IMR-90 (cell line): ENCODE measurements at regions not wholly inside any gene's neighbourhood (a gene's known extent, or its start where the extent isn't known, plus 50 kb on each side); places are given as distances from the start of the nearest gene placed in this dataset.

ENCODE experiments used
- ATAC-seq: fragments of 200-7000 bp; cut with Tn5 transposase; 2 replicates; pipeline ENCODE4 v1.9.1; 2020; ENCODE audit warnings: low read depth, mild to moderate bottlenecking, moderate library complexity
- BruUV-seq: library from RNA; stranded (reverse); fragments of 400-500 nt; replicated peaks from 2 replicates; lab custom pipeline; 2021; lab: Mats Ljungman, UMichigan
- CTCF ChIA-PET: fragments of 300-600 bp; formaldehyde crosslinking; extraction: SDS; loops from one replicate; lab custom pipeline; 2021; ENCODE audit warnings: antibody characterized with exemption; lab: Yijun Ruan, JAX
- POLR2A ChIA-PET: fragments of 300-600 bp; sonication (Branson Sonifier 250); formaldehyde crosslinking; loops from one replicate; lab custom pipeline; 2022; ENCODE audit warnings: antibody characterized with exemption; ENCODE audit not compliant: unreplicated experiment; lab: Charles Lee
- DNase-seq: peaks from one replicate; pipeline ENCODE4 v3.0.0; 2013
- H2AFZ ChIP-seq: replicated peaks from 2 replicates; pipeline ENCODE3; 2013; ENCODE audit warnings: low read length, mild to moderate bottlenecking; ENCODE audit not compliant: poor library complexity
- H2AK5ac ChIP-seq: 2 replicates; pipeline ENCODE4 v1.6.1; 2013; ENCODE audit warnings: low read depth, low read length, inconsistent platforms
- H2AK9ac ChIP-seq: replicated peaks from 2 replicates; pipeline ENCODE3; 2013; ENCODE audit warnings: mild to moderate bottlenecking, low read depth, low read length, moderate library complexity; ENCODE audit not compliant: poor library complexity
- H2BK120ac ChIP-seq: 2 replicates; pipeline ENCODE4 v1.6.1; 2013; ENCODE audit warnings: low read depth, low read length, inconsistent platforms
- H2BK15ac ChIP-seq: 3 replicates; pipeline ENCODE4 v1.6.1; 2013; ENCODE audit warnings: low read depth, low read length, inconsistent platforms
- H2BK20ac ChIP-seq: 2 replicates; pipeline ENCODE4 v1.6.1; 2013; ENCODE audit warnings: low read depth, mild to moderate bottlenecking, inconsistent platforms, low read length, moderate library complexity
- H2BK5ac ChIP-seq: 2 replicates; pipeline ENCODE4 v1.6.1; 2013; ENCODE audit warnings: mild to moderate bottlenecking, low read depth, low read length, inconsistent platforms; ENCODE audit not compliant: poor library complexity, severe bottlenecking
- H3K14ac ChIP-seq: replicated peaks from 2 replicates; pipeline ENCODE4 v1.6.1; 2013; ENCODE audit warnings: low read depth, low read length, inconsistent platforms
- H3K18ac ChIP-seq: 2 replicates; pipeline ENCODE4 v1.6.1; 2013; ENCODE audit warnings: low read depth, low read length, control low read depth
- H3K23ac ChIP-seq: 2 replicates; pipeline ENCODE4 v1.6.1; 2013; ENCODE audit warnings: low read depth, low read length, inconsistent platforms
- H3K27ac ChIP-seq: 2 replicates; pipeline ENCODE4 v1.5.1; 2013; ENCODE audit warnings: mild to moderate bottlenecking, control low read depth, low read length; ENCODE audit not compliant: insufficient read depth
- H3K27me3 ChIP-seq: 2 replicates; pipeline ENCODE4 v1.6.1; 2013; ENCODE audit warnings: low read length; ENCODE audit not compliant: control insufficient read depth, insufficient read depth
- H3K36me3 ChIP-seq: 2 replicates; pipeline ENCODE4 v1.6.1; 2013; ENCODE audit warnings: low read length, mixed read lengths; ENCODE audit not compliant: control insufficient read depth, insufficient read depth
- H3K4ac ChIP-seq: 2 replicates; pipeline ENCODE4 v1.6.1; 2013; ENCODE audit warnings: low read depth, low read length, inconsistent platforms
- H3K4me1 ChIP-seq: 2 replicates; pipeline ENCODE4 v1.6.1; 2013; ENCODE audit warnings: low read length, mixed read lengths; ENCODE audit not compliant: control insufficient read depth, insufficient read depth
- H3K4me2 ChIP-seq: 2 replicates; pipeline ENCODE4 v1.6.1; 2013; ENCODE audit warnings: low read depth, mild to moderate bottlenecking, control low read depth, low read length, moderate library complexity
- H3K4me3 ChIP-seq: 2 replicates; pipeline ENCODE4 v1.5.1; 2013; ENCODE audit warnings: low read depth, mild to moderate bottlenecking, control low read depth, low read length, moderate library complexity; ENCODE audit not compliant: insufficient read depth
- H3K56ac ChIP-seq: 2 replicates; pipeline ENCODE4 v1.6.1; 2013; ENCODE audit warnings: low read length, inconsistent platforms; ENCODE audit not compliant: insufficient read depth; ENCODE audit errors: extremely low read depth
- H3K79me1 ChIP-seq, 2 experiments: 2 replicates each; pipeline ENCODE4 v1.6.1; 2013; ENCODE audit warnings: low read length in 2 of 2, inconsistent platforms in 1 of 2, low read depth in 1 of 2
- H3K9ac ChIP-seq: 2 replicates; pipeline ENCODE4 v1.6.1; 2013; ENCODE audit warnings: low read depth, low read length, control low read depth
- H3K9me1 ChIP-seq: 2 replicates; pipeline ENCODE4 v1.6.1; 2013; ENCODE audit warnings: low read length, inconsistent platforms; ENCODE audit not compliant: insufficient read depth
- H3K9me3 ChIP-seq: 2 replicates; pipeline ENCODE4 v1.6.1; 2013; ENCODE audit warnings: low read length; ENCODE audit not compliant: control insufficient read depth, insufficient read depth
- H4K20me1 ChIP-seq: 2 replicates; pipeline ENCODE4 v1.6.1; 2013; ENCODE audit warnings: low read length, inconsistent platforms; ENCODE audit not compliant: insufficient read depth
- H4K5ac ChIP-seq: 2 replicates; pipeline ENCODE4 v1.6.1; 2013; ENCODE audit warnings: mild to moderate bottlenecking, low read depth, low read length, control low read depth
- H4K8ac ChIP-seq, 2 experiments: 2 replicates each; pipeline ENCODE4 v1.6.1; 2013; ENCODE audit warnings: low read depth in 2 of 2, low read length in 2 of 2, control low read depth in 1 of 2, inconsistent platforms in 1 of 2
- H4K91ac ChIP-seq: 2 replicates; pipeline ENCODE4 v1.6.1; 2013; ENCODE audit warnings: low read depth, low read length, inconsistent platforms; ENCODE audit not compliant: insufficient read depth
- BHLHE40 ChIP-seq: fragments of 150-350 bp; IDR thresholded peaks from 2 replicates; pipeline ENCODE4 v1.6.1; 2016; ENCODE audit warnings: mild to moderate bottlenecking, low read depth, low read length
- CEBPB ChIP-seq: IDR thresholded peaks from 2 replicates; pipeline ENCODE4 v1.6.1; 2012; ENCODE audit warnings: low read depth, low read length, improper control_type of control experiment
- CHD1 ChIP-seq: IDR thresholded peaks from 2 replicates; pipeline ENCODE4 v1.6.1; 2012; ENCODE audit warnings: low read depth, low read length, improper control_type of control experiment
- FOS ChIP-seq: fragments of 150-350 bp; IDR thresholded peaks from 2 replicates; pipeline ENCODE4 v1.6.1; 2016; ENCODE audit warnings: low read depth, low read length
- MAFK ChIP-seq: IDR thresholded peaks from 2 replicates; pipeline ENCODE4 v1.6.1; 2012; ENCODE audit warnings: low read depth, low read length, improper control_type of control experiment
- MAZ ChIP-seq: IDR thresholded peaks from 2 replicates; pipeline ENCODE4 v1.6.1; 2012; ENCODE audit warnings: low read depth, mild to moderate bottlenecking, low read length, improper control_type of control experiment, moderate library complexity, borderline replicate concordance
- MXI1 ChIP-seq: IDR thresholded peaks from 2 replicates; pipeline ENCODE4 v1.6.1; 2012; ENCODE audit warnings: low read depth, mild to moderate bottlenecking, low read length, moderate library complexity, borderline replicate concordance
- NFE2L2 ChIP-seq: fragments of 150-350 bp; IDR thresholded peaks from 2 replicates; pipeline ENCODE4 v1.6.1; 2016; ENCODE audit warnings: low read depth, mild to moderate bottlenecking, low read length
- POLR2A ChIP-seq: IDR thresholded peaks from 2 replicates; pipeline ENCODE4 v1.6.1; 2012; ENCODE audit warnings: mild to moderate bottlenecking, low read depth, low read length
- RAD21 ChIP-seq: IDR thresholded peaks from 2 replicates; pipeline ENCODE4 v1.6.1; 2012; ENCODE audit warnings: low read length, improper control_type of control experiment
- RCOR1 ChIP-seq: IDR thresholded peaks from 2 replicates; pipeline ENCODE4 v1.6.1; 2012; ENCODE audit warnings: mild to moderate bottlenecking, low read length, improper control_type of control experiment; ENCODE audit not compliant: insufficient replicate concordance
- RFX5 ChIP-seq: IDR thresholded peaks from 2 replicates; pipeline ENCODE4 v1.8.0; 2012; ENCODE audit warnings: low read depth, mild to moderate bottlenecking, low read length, moderate library complexity
- SMC3 ChIP-seq: fragments of 150-350 bp; IDR thresholded peaks from 2 replicates; pipeline ENCODE4 v1.6.1; 2016; ENCODE audit warnings: low read depth, mild to moderate bottlenecking, antibody characterized with exemption, low read length, moderate library complexity
- WGBS, 2 experiments: methylation state at CpG; one replicate each; pipeline versions ENCODE4 v1.1.5 to v1.1.7; 2013; ENCODE audit warnings: missing lambda C conversion rate in 2 of 2; ENCODE audit not compliant: insufficient read length in 1 of 2; ENCODE audit errors: extremely low coverage in 2 of 2; 5-methylcytosine and 5-hydroxymethylcytosine counted together
- dilution Hi-C: fragments of 300-500 bp; cut with HindIII; formaldehyde crosslinking; loops from one replicate; pipeline ENCODE4 v1.14.3; 2018; ENCODE audit warnings: low sequenced_read_pairs; ENCODE audit not compliant: unreplicated experiment
- in situ Hi-C: fragments of 300-500 bp; cut with MboI; formaldehyde crosslinking; loops from 3 replicates; pipeline ENCODE4 v1.14.3; 2019; ENCODE audit warnings: low sequenced_read_pairs, inconsistent platforms, mixed read lengths
- intact Hi-C: fragments of 100-400 bp; cut with micrococcal nuclease; formaldehyde crosslinking; loops from 2 replicates; pipeline ENCODE4 v1.10.0; 2022
- TF ChIP-seq, protein P1 (sequence below): fragments of 150-350 bp; IDR thresholded peaks from 2 replicates; pipeline ENCODE4 v1.6.1; 2017; ENCODE audit warnings: mild to moderate bottlenecking, antibody characterized with exemption, low read length, low read depth
- TF ChIP-seq, protein P2 (sequence below): conservative IDR thresholded peaks from 2 replicates; pipeline ENCODE4 v1.5.1; 2012; ENCODE audit warnings: mild to moderate bottlenecking, low read depth, low read length, improper control_type of control experiment
- TF ChIP-seq, protein P3 (sequence below): fragments of 150-350 bp; IDR thresholded peaks from 2 replicates; pipeline ENCODE4 v1.6.1; 2016; ENCODE audit warnings: low read depth, mild to moderate bottlenecking, low read length, moderate library complexity, borderline replicate concordance

DNA sequence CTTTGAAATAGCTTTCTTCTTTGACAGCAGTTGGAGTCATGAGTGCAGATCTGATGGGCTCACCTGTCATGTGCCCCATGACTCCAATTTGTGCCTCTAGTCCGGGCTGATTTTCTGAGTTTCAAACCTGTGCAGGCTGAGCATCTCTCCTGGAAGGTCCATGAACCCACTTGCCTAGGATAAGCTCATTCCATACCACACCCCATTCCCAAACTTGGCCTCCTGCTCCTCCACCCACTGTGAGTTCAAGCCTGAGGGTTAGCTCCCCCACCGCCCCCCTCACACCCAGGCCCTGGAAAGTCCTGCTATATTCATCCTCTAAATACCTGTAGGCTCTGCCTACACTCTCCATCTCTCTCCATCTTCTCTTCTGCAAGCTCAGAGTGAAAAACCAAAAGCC, 126.8 kb upstream of the VRK1 start:
- ATAC-seq (no peak), DNase-seq (no peak)
- Histone ChIP-seq H2BK5ac (no peak overlapping the region), H4K8ac (no peak overlapping the region), H2AK9ac (no peak overlapping the region), H3K27ac (no peak overlapping the region), H3K18ac (no peak overlapping the region), H3K14ac (no peak overlapping the region), H3K9me1 (no peaks in the 10 kb centered on the region), H3K4me2 (no peak overlapping the region), H3K4ac (no peak overlapping the region), H3K56ac (no peak overlapping the region), H3K4me3 (no peak overlapping the region), H2AFZ (no peak overlapping the region), H4K20me1 (no peaks in the 10 kb centered on the region), H2BK120ac (no peak overlapping the region), H3K9ac (no peak overlapping the region), H4K5ac (no peak overlapping the region), H2BK20ac (no peak overlapping the region), H2AK5ac (no peak overlapping the region), H3K36me3 (no peaks in the 10 kb centered on the region), H2BK15ac (no peak overlapping the region), H3K23ac (no peak overlapping the region), H3K4me1 (no peaks in the 10 kb centered on the region), H3K27me3 (no peaks in the 10 kb centered on the region), H3K9me3 (no peaks in the 10 kb centered on the region), H4K91ac (no peak overlapping the region), H3K79me1 (no peaks in the 10 kb centered on the region)
- intact Hi-C loops: no loop called here
- in situ Hi-C loops: no loop called here
- 5% methylated on average over 2 of the region's 2 CpGs; no CpG with 5 or more reads in 1 of the 2 experiments for WGBS, 2 experiments
- TF ChIP-seq RAD21 (no peak), MAFK (no peak), CEBPB (no peak), RCOR1 (no peak), CHD1 (no peak), POLR2A (no peak), NFE2L2 (no peak), FOS (no peak), MXI1 (no peak), RFX5 (no peak), SMC3 (no peak), MAZ (no peak), BHLHE40 (no peak)
- TF ChIP-seq, protein P1, sequence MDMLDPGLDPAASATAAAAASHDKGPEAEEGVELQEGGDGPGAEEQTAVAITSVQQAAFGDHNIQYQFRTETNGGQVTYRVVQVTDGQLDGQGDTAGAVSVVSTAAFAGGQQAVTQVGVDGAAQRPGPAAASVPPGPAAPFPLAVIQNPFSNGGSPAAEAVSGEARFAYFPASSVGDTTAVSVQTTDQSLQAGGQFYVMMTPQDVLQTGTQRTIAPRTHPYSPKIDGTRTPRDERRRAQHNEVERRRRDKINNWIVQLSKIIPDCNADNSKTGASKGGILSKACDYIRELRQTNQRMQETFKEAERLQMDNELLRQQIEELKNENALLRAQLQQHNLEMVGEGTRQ: no peak
- TF ChIP-seq, protein P2, sequence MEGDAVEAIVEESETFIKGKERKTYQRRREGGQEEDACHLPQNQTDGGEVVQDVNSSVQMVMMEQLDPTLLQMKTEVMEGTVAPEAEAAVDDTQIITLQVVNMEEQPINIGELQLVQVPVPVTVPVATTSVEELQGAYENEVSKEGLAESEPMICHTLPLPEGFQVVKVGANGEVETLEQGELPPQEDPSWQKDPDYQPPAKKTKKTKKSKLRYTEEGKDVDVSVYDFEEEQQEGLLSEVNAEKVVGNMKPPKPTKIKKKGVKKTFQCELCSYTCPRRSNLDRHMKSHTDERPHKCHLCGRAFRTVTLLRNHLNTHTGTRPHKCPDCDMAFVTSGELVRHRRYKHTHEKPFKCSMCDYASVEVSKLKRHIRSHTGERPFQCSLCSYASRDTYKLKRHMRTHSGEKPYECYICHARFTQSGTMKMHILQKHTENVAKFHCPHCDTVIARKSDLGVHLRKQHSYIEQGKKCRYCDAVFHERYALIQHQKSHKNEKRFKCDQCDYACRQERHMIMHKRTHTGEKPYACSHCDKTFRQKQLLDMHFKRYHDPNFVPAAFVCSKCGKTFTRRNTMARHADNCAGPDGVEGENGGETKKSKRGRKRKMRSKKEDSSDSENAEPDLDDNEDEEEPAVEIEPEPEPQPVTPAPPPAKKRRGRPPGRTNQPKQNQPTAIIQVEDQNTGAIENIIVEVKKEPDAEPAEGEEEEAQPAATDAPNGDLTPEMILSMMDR: no peak
- TF ChIP-seq, protein P3, sequence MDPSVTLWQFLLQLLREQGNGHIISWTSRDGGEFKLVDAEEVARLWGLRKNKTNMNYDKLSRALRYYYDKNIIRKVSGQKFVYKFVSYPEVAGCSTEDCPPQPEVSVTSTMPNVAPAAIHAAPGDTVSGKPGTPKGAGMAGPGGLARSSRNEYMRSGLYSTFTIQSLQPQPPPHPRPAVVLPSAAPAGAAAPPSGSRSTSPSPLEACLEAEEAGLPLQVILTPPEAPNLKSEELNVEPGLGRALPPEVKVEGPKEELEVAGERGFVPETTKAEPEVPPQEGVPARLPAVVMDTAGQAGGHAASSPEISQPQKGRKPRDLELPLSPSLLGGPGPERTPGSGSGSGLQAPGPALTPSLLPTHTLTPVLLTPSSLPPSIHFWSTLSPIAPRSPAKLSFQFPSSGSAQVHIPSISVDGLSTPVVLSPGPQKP: no peak
- BruUV-seq: no TSS peak
- POLR2A ChIA-PET: no interaction called here
- CTCF ChIA-PET: no interaction called here
- dilution Hi-C loops: no loop called here
